ENCODE measurements at regions not wholly inside any gene's neighbourhood (a gene's known extent, or its start where the extent isn't known, plus 50 kb on each side); places are given as distances from the start of the nearest gene placed in this dataset.

DNA sequence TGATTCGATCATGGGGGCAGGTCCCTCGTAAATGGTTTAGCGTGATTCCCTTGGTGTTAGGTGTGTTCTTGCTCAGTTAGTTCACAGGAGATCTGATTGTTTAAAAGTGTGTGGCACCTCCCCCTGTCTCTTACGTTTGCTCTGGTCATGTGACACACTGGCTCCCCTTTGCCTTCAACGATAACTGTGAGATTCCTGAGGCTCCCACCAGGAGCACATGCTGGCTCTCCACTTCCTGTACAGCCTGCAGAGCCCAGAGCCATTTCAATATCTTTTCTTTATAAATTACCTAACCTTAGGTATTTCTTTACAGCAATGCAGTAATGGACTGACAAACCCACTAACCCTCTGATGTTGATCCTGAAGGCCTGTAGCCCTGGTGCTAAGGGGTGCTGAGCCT is 141.9 kb downstream of the FCRL5 start:
- TF ChIP-seq EZH2phosphoT487 (IDR thresholded peaks at IDR 0.05; ENCODE audit: insufficient read depth, low read depth): no peak
- no peak for TF ChIP-seq EZH2 (IDR thresholded peaks at IDR 0.05; ENCODE audit: insufficient read depth, poor library complexity, severe bottlenecking)
